ENCODE measurements at regions not wholly inside any gene's neighbourhood (a gene's known extent, or its start where the extent isn't known, plus 50 kb on each side); places are given as distances from the start of the nearest gene placed in this dataset.

- TF ChIP-seq ZBTB33 (IDR thresholded peaks at IDR 0.05; ENCODE audit: extremely low read depth, insufficient replicate concordance, low read length) (no peak), CTCF (IDR thresholded peaks at IDR 0.05 in 2 of 3, conservative IDR thresholded peaks at IDR 0.05 in 1 of 3; ENCODE audit: borderline replicate concordance in 1 of 3, insufficient read depth in 1 of 3, low read depth in 2 of 3, low read length in 2 of 3) (no peak), SRF (IDR thresholded peaks at IDR 0.05; ENCODE audit: low read depth) (no peak), RAD21 (IDR thresholded peaks at IDR 0.05; ENCODE audit: low read depth) (no peak)
Observed at GRCh38 chr2:43084699-43085091, 141.7 kb downstream of the ZFP36L2 start (continued).

- BruUV-seq (replicated peaks), result no TSS peak
- RAD21 ChIA-PET (ENCODE audit: low non-redundant PET in 1 of 2, low total read pairs in 2 of 2, uncharacterized antibody in 2 of 2, unreplicated experiment in 2 of 2), result no interaction called here
- POLR2A ChIA-PET, result no interaction called here
- DNase-seq (ENCODE audit: low read depth, low spot score) (no peak), ATAC-seq (no peak)
- no peak overlapping the region for H3K4me2 ChIP-seq (ENCODE audit: low read length)
- H3K79me2 ChIP-seq (ENCODE audit: insufficient read depth, low read length), result no peaks in the 10 kb centered on the region
- H3K9ac ChIP-seq (ENCODE audit: low read length), result no peak overlapping the region
- H4K20me1 ChIP-seq (ENCODE audit: insufficient read depth), result no peaks in the 10 kb centered on the region
- intact Hi-C loops (cut with micrococcal nuclease), result no loop called here
- H3K4me3 ChIP-seq (replicated peaks in 1 of 2; ENCODE audit: low read depth in 1 of 2, low read length in 2 of 2), result no peak overlapping the region
- H3K36me3 ChIP-seq (ENCODE audit: control insufficient read depth in 1 of 2, insufficient read depth in 2 of 2, low read length in 2 of 2), result no peaks in the 10 kb centered on the region
- no peaks in the 10 kb centered on the region for H3K9me3 ChIP-seq (ENCODE audit: control insufficient read depth in 1 of 2, insufficient read depth in 1 of 2, low read depth in 1 of 2, low read length in 2 of 2)
- no peaks in the 10 kb centered on the region for H3K9me2 ChIP-seq (ENCODE audit: insufficient read depth)
- H3K4me1 ChIP-seq (ENCODE audit: control insufficient read depth in 1 of 2, insufficient read depth in 2 of 2, low read length in 2 of 2), result peaks cover 0 to 18% of the 10 kb centered on the region in 2 experiments; a peak in 2 of 4 replicates
- CTCF ChIA-PET, result no interaction called here
- no peak overlapping the region for H3K27ac ChIP-seq (ENCODE audit: low read depth, low read length)
- H3K27me3 ChIP-seq (ENCODE audit: insufficient read depth, low read length), result no peaks in the 10 kb centered on the region
- no peak overlapping the region for H2AFZ ChIP-seq (ENCODE audit: low read depth, low read length, poor library complexity, severe bottlenecking)
- no peak for TF ChIP-seq FOSL1 (IDR thresholded peaks at IDR 0.05; ENCODE audit: low read depth)
- no peak for TF ChIP-seq ELF1 (IDR thresholded peaks at IDR 0.05; ENCODE audit: borderline replicate concordance, low read depth)
- no peak for TF ChIP-seq ZBTB33 (IDR thresholded peaks at IDR 0.05; ENCODE audit: extremely low read depth, insufficient replicate concordance, low read length)
- no peak for TF ChIP-seq CEBPB (IDR thresholded peaks at IDR 0.05; ENCODE audit: low read depth)
- no peak for TF ChIP-seq RAD21 (IDR thresholded peaks at IDR 0.05; ENCODE audit: low read depth)
- TF ChIP-seq EZH2phosphoT487 (IDR thresholded peaks at IDR 0.05; ENCODE audit: borderline replicate concordance), result no peak
- TF ChIP-seq CBX3 (IDR thresholded peaks at IDR 0.05; ENCODE audit: low read depth), result no peak
- TF ChIP-seq EZH2 (IDR thresholded peaks at IDR 0.05), result no peak
- no peak for TF ChIP-seq TCF7L2 (IDR thresholded peaks at IDR 0.05; ENCODE audit: borderline replicate concordance, extremely low read depth, insufficient read depth, insufficient read length)
- no peak for TF ChIP-seq CTCF (IDR thresholded peaks at IDR 0.05 in 2 of 3, conservative IDR thresholded peaks at IDR 0.05 in 1 of 3; ENCODE audit: borderline replicate concordance in 1 of 3, insufficient read depth in 1 of 3, low read depth in 2 of 3, low read length in 2 of 3)
- TF ChIP-seq SRF (IDR thresholded peaks at IDR 0.05; ENCODE audit: low read depth), result no peak
- no peak for TF ChIP-seq EGR1 (IDR thresholded peaks at IDR 0.05; ENCODE audit: low read depth)
- no peak for TF ChIP-seq POLR2AphosphoS5 (IDR thresholded peaks at IDR 0.05; ENCODE audit: low read depth, low read length)
Observed at GRCh38 chr2:43083710-43084698, 142.4 kb downstream of the ZFP36L2 start.
